Skin of body (tissue), 1 donor: ENCODE measurements at regions not wholly inside any gene's neighbourhood (a gene's known extent, or its start where the extent isn't known, plus 50 kb on each side); places are given as distances from the start of the nearest gene placed in this dataset.
A peak's percentile ranks its signal among the peaks of the same experiment; 100 is the strongest.

ENCODE experiments used
- DNase-seq: peaks from one replicate; lab custom pipeline; 2025; lab: John Stamatoyannopoulos, UW

GRCh38 chr18:61079714-61080113 is 253.5 kb upstream of the CDH20 start:
- DNase-seq: no peak

- no peak for DNase-seq
These were observed 252.2 kb upstream of the CDH20 start for GRCh38 chr18:61080954-61081528.

- DNase-seq: no peak
These were observed 250.1 kb upstream of the CDH20 start for GRCh38 chr18:61082976-61083630.

- no peak for DNase-seq
These were observed 248.2 kb upstream of the CDH20 start for GRCh38 chr18:61085036-61085435.

- no peak for DNase-seq
These were observed 247.5 kb upstream of the CDH20 start for GRCh38 chr18:61085761-61086160.

GRCh38 chr18:61086657-61087056 is 246.6 kb upstream of the CDH20 start:
- DNase-seq: no peak

- no peak for DNase-seq
These were observed 241.9 kb upstream of the CDH20 start for GRCh38 chr18:61091379-61091778.

GRCh38 chr18:61093965-61094364 is 239.3 kb upstream of the CDH20 start:
- no peak for DNase-seq

- no peak for DNase-seq
These were observed 237.0 kb upstream of the CDH20 start for GRCh38 chr18:61096226-61096625.

GRCh38 chr18:61107113-61107512 is 226.1 kb upstream of the CDH20 start:
- DNase-seq: no peak

- DNase-seq: no peak
These were observed 224.5 kb upstream of the CDH20 start for GRCh38 chr18:61108706-61109105.

GRCh38 chr18:61123309-61123708 is 209.9 kb upstream of the CDH20 start:
- DNase-seq: no peak

- no peak for DNase-seq
These were observed 205.3 kb upstream of the CDH20 start for GRCh38 chr18:61127714-61128467.

GRCh38 chr18:61129001-61129400 is 204.2 kb upstream of the CDH20 start:
- no peak for DNase-seq

- peak; percentile 80 for DNase-seq
These were observed 201.2 kb upstream of the CDH20 start for GRCh38 chr18:61132031-61132430.

GRCh38 chr18:61133783-61134182 is 199.4 kb upstream of the CDH20 start:
- no peak for DNase-seq

GRCh38 chr18:61136711-61137251 is 196.4 kb upstream of the CDH20 start:
- no peak for DNase-seq

GRCh38 chr18:61141691-61142090 is 191.5 kb upstream of the CDH20 start:
- no peak for DNase-seq

GRCh38 chr18:61148322-61148721 is 184.9 kb upstream of the CDH20 start:
- no peak for DNase-seq

- no peak for DNase-seq
These were observed 183.4 kb upstream of the CDH20 start for GRCh38 chr18:61149786-61150185.

GRCh38 chr18:61153571-61153970 is 179.7 kb upstream of the CDH20 start:
- DNase-seq: no peak

- no peak for DNase-seq
These were observed 178.4 kb upstream of the CDH20 start for GRCh38 chr18:61154866-61155265.

GRCh38 chr18:61155586-61155985 is 177.6 kb upstream of the CDH20 start:
- no peak for DNase-seq
